GM23248 (cell line): ENCODE measurements at regions not wholly inside any gene's neighbourhood (a gene's known extent, or its start where the extent isn't known, plus 50 kb on each side); places are given as distances from the start of the nearest gene placed in this dataset.

ENCODE experiments used
- DNase-seq: peaks from one replicate; pipeline ENCODE4 v3.0.0-alpha.2; 2015
- H2AFZ ChIP-seq: fragments of 200-600 bp; sonication (generic); 2 replicates; pipeline ENCODE4 v1.6.1; 2016; ENCODE audit warnings: antibody characterized with exemption
- H3F3A ChIP-seq: fragments of 200-600 bp; sonication (generic); 2 replicates; pipeline ENCODE4 v1.6.1; 2016; ENCODE audit warnings: mild to moderate bottlenecking, antibody characterized with exemption, mixed run types; ENCODE audit not compliant: insufficient read depth
- H3K27ac ChIP-seq: fragments of 200-600 bp; sonication (generic); 2 replicates; pipeline ENCODE4 v1.5.1; 2016; ENCODE audit warnings: mild to moderate bottlenecking
- H3K27me3 ChIP-seq: fragments of 200-600 bp; sonication (generic); replicated peaks from 2 replicates; pipeline ENCODE4 v1.6.1; 2016; ENCODE audit warnings: mild to moderate bottlenecking; ENCODE audit not compliant: insufficient read depth
- H3K36me3 ChIP-seq: fragments of 200-600 bp; sonication (generic); 2 replicates; pipeline ENCODE4 v1.6.1; 2016; ENCODE audit warnings: low read depth, mild to moderate bottlenecking
- H3K4me1 ChIP-seq: fragments of 200-600 bp; sonication (generic); 2 replicates; pipeline ENCODE4 v1.6.1; 2016; ENCODE audit warnings: mild to moderate bottlenecking; ENCODE audit not compliant: insufficient read depth
- H3K4me2 ChIP-seq: fragments of 200-600 bp; sonication (generic); one replicate; pipeline ENCODE4 v1.6.1; 2016; ENCODE audit warnings: mild to moderate bottlenecking; ENCODE audit not compliant: unreplicated experiment
- H3K4me3 ChIP-seq: fragments of 200-600 bp; sonication (generic); 2 replicates; pipeline ENCODE4 v1.5.1; 2016; ENCODE audit warnings: mild to moderate bottlenecking
- H3K79me2 ChIP-seq: fragments of 200-600 bp; sonication (generic); 2 replicates; pipeline ENCODE4 v1.6.1; 2016; ENCODE audit warnings: mild to moderate bottlenecking; ENCODE audit not compliant: insufficient read depth
- H3K9ac ChIP-seq: fragments of 200-600 bp; sonication (generic); 2 replicates; pipeline ENCODE4 v1.6.1; 2016; ENCODE audit warnings: mild to moderate bottlenecking
- H3K9me2 ChIP-seq: fragments of 200-600 bp; sonication (generic); 2 replicates; pipeline ENCODE4 v1.6.1; 2016; ENCODE audit warnings: mixed run types, mild to moderate bottlenecking, moderate library complexity; ENCODE audit not compliant: insufficient read depth
- H3K9me3 ChIP-seq: fragments of 200-600 bp; sonication (generic); one replicate; pipeline ENCODE4 v1.6.1; 2017; ENCODE audit warnings: low read depth
- H4K20me1 ChIP-seq: fragments of 200-600 bp; sonication (generic); 2 replicates; pipeline ENCODE4 v1.6.0; 2016; ENCODE audit not compliant: insufficient read depth
- EZH2 ChIP-seq: fragments of 200-600 bp; sonication (generic); IDR thresholded peaks from 2 replicates; pipeline ENCODE4 v1.6.1; 2018; ENCODE audit warnings: antibody characterized with exemption, mild to moderate bottlenecking; ENCODE audit not compliant: insufficient read depth, poor library complexity, severe bottlenecking
- EZH2phosphoT487 ChIP-seq: fragments of 200-600 bp; sonication (generic); IDR thresholded peaks from 2 replicates; pipeline ENCODE4 v1.6.1; 2018; ENCODE audit warnings: antibody characterized with exemption, moderate library complexity, mild to moderate bottlenecking, low read depth; ENCODE audit not compliant: insufficient read depth
- WGBS, 2 experiments: methylation state at CpG; one replicate each; pipeline ENCODE4 v1.1.6; 2015 to 2017; ENCODE audit warnings: low lambda C conversion rate in 2 of 2, low coverage in 1 of 2; ENCODE audit errors: missing lambda C conversion rate in 2 of 2; 5-methylcytosine and 5-hydroxymethylcytosine counted together
- in situ Hi-C: fragments of 300-500 bp; cut with MboI; formaldehyde crosslinking; loops from 2 replicates; pipeline ENCODE4 v1.15.0; 2020

GRCh38 chr1:30476476-30476875, 246.9 kb downstream of the MATN1 start:
- no peaks in the 10 kb centered on the region for H3K9me3 ChIP-seq
- in situ Hi-C loops, result no loop called here
- TF ChIP-seq EZH2phosphoT487, result no peak
- no peak for TF ChIP-seq EZH2
- no peaks in the 10 kb centered on the region for H3F3A ChIP-seq
- no peaks in the 10 kb centered on the region for H3K79me2 ChIP-seq
- no peaks in the 10 kb centered on the region for H3K9me2 ChIP-seq
- H4K20me1 ChIP-seq, result no peaks in the 10 kb centered on the region
- DNase-seq, result no peak
- H3K4me2 ChIP-seq, result no peak overlapping the region
- H3K4me3 ChIP-seq, result no peak overlapping the region
- H3K9ac ChIP-seq, result no peak overlapping the region
- H3K36me3 ChIP-seq, result no peaks in the 10 kb centered on the region
- H3K4me1 ChIP-seq, result no peaks in the 10 kb centered on the region
- 29 to 40% methylated on average over 6 of the region's 6 CpGs for WGBS, 2 experiments
- H2AFZ ChIP-seq, result no peak overlapping the region
- H3K27me3 ChIP-seq, result 0 out of 2 replicates have a peak, but pooled peaks cover 4% of the 10 kb centered on the region
- H3K27ac ChIP-seq, result no peak overlapping the region

- Histone ChIP-seq H3F3A (no peaks in the 10 kb centered on the region), H3K27me3 (0 out of 2 replicates have a peak, but pooled peaks cover 4% of the 10 kb centered on the region), H4K20me1 (no peaks in the 10 kb centered on the region), H3K27ac (no peak overlapping the region), H3K36me3 (no peaks in the 10 kb centered on the region), H3K79me2 (no peaks in the 10 kb centered on the region), H3K9ac (no peak overlapping the region), H3K9me2 (no peaks in the 10 kb centered on the region), H3K4me2 (no peak overlapping the region), H3K4me1 (no peaks in the 10 kb centered on the region), H2AFZ (no peak overlapping the region), H3K4me3 (no peak overlapping the region), H3K9me3 (no peaks in the 10 kb centered on the region)
- WGBS, 2 experiments, result 32 to 42% methylated on average over 6 of the region's 6 CpGs
- in situ Hi-C loops, result no loop called here
- no peak for DNase-seq
- TF ChIP-seq EZH2phosphoT487 (no peak), EZH2 (no peak)
Measured at GRCh38 chr1:30475966-30476365, 247.4 kb downstream of the MATN1 start.

DNA sequence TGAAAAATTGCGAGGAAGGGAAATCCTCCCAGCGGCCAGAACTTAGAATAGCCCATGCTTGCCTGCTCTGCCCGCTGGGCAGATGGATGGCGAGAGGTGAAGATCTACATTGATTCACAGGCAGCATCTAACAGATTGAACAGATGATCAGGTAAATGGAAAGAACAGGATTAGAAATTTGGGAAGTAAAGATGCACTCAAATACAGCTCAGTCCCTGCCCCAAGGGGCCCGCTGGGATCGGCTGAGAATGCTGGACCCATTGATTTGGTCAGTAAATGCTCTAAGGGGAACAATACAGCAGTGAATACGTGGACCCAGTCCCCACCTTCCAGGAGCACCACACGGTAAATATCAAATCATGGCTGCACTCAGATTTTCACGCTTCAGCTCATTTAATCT, 248.2 kb downstream of the MATN1 start:
- H3K27ac ChIP-seq, result no peak overlapping the region
- no peak for DNase-seq

DNA sequence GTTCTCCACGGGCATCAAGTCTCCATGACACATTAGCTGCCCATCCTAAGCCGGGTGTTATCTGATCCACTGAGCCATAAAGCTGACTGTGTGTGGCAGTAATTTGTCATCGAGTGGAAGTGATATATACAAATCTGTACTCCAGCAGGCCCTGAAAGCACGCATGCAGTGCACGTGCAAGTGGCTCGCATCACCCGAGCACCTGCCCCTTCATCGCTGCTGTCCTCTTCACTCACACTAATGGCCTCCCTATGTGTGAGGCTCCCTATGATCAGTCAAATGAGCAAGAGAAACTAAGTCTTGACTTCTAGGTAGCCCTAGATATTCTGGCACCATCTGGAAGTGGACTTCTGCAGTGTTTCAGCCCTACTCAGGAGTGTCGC, 248.6 kb downstream of the MATN1 start:
- DNase-seq, result no peak
- no peaks in the 10 kb centered on the region for H4K20me1 ChIP-seq
- H3K9ac ChIP-seq, result no peak overlapping the region
- H3K9me2 ChIP-seq, result no peaks in the 10 kb centered on the region
- no peak overlapping the region for H3K4me3 ChIP-seq
- TF ChIP-seq EZH2, result no peak
- H3K27ac ChIP-seq, result no peak overlapping the region
- in situ Hi-C loops, result no loop called here
- H3K36me3 ChIP-seq, result no peaks in the 10 kb centered on the region
- no peaks in the 10 kb centered on the region for H3K79me2 ChIP-seq
- no peaks in the 10 kb centered on the region for H3K9me3 ChIP-seq
- WGBS, 2 experiments, result 68% methylated on average over 9 of the region's 9 CpGs
- H3K4me1 ChIP-seq, result no peaks in the 10 kb centered on the region
- 0 out of 2 replicates have a peak, but pooled peaks cover 4% of the 10 kb centered on the region for H3K27me3 ChIP-seq
- no peak overlapping the region for H3K4me2 ChIP-seq
- H3F3A ChIP-seq, result no peaks in the 10 kb centered on the region
- H2AFZ ChIP-seq, result no peak overlapping the region

More for the DNA sequence above, 248.2 kb downstream of the MATN1 start:
- in situ Hi-C loops, result no loop called here
- Histone ChIP-seq H3K36me3 (no peaks in the 10 kb centered on the region), H3K9me2 (no peaks in the 10 kb centered on the region), H3K4me3 (no peak overlapping the region), H4K20me1 (no peaks in the 10 kb centered on the region), H3K27me3 (0 out of 2 replicates have a peak, but pooled peaks cover 4% of the 10 kb centered on the region), H3K4me2 (no peak overlapping the region), H2AFZ (no peak overlapping the region), H3K9me3 (no peaks in the 10 kb centered on the region), H3K9ac (no peak overlapping the region), H3K4me1 (no peaks in the 10 kb centered on the region), H3F3A (no peaks in the 10 kb centered on the region), H3K79me2 (no peaks in the 10 kb centered on the region)
- TF ChIP-seq EZH2phosphoT487 (no peak), EZH2 (no peak)
- WGBS, 2 experiments, result 74 to 77% methylated on average over 9 of the region's 9 CpGs
